ENCODE measurements at regions not wholly inside any gene's neighbourhood (a gene's known extent, or its start where the extent isn't known, plus 50 kb on each side); places are given as distances from the start of the nearest gene placed in this dataset.
"Not testable (repeated sequence)": the region's sequence is repeated elsewhere in the genome, so short reads cannot be mapped to it uniquely, and the experiment has no call there.

DNA sequence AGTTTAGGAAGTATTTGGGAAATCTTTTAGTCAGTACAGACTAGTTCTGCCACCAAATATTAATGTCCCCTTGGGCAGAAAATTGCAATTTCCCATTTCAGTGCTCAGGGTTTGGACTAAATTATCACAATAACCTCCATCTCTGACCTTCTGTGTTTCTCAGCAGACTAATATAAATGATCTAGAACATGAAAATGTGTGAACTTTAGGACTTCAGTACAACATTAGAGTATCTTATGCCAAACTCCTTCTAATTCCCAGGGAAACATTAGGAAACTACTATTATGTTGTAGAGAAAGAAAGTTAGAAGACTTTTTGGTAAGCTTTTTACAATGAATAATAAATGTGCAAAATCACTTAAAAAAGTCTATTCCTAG, 1087.6 kb upstream of the CITED2 start:
- TF ChIP-seq POLR2A (IDR thresholded peaks at IDR 0.05), result no peak
- TF ChIP-seq, protein P1, sequence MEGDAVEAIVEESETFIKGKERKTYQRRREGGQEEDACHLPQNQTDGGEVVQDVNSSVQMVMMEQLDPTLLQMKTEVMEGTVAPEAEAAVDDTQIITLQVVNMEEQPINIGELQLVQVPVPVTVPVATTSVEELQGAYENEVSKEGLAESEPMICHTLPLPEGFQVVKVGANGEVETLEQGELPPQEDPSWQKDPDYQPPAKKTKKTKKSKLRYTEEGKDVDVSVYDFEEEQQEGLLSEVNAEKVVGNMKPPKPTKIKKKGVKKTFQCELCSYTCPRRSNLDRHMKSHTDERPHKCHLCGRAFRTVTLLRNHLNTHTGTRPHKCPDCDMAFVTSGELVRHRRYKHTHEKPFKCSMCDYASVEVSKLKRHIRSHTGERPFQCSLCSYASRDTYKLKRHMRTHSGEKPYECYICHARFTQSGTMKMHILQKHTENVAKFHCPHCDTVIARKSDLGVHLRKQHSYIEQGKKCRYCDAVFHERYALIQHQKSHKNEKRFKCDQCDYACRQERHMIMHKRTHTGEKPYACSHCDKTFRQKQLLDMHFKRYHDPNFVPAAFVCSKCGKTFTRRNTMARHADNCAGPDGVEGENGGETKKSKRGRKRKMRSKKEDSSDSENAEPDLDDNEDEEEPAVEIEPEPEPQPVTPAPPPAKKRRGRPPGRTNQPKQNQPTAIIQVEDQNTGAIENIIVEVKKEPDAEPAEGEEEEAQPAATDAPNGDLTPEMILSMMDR (IDR thresholded peaks at IDR 0.05 in 4 of 5, conservative IDR thresholded peaks at IDR 0.05 in 1 of 5), result no peak
- DNase-seq (no peak), ATAC-seq (no peak)
- intact Hi-C loops (cut with DNase I; ENCODE audit: low total_unique reads), result no loop called here
- Histone ChIP-seq H3K27me3 (no peaks in the 10 kb centered on the region), H3K36me3 (no peaks in the 10 kb centered on the region), H3K4me3 (no peak overlapping the region), H3K4me1 (peaks cover 6 to 19% of the 10 kb centered on the region in 2 donors), H3K9me3 (no peaks in the 10 kb centered on the region), H3K27ac (peak overlapping the region; percentile 58 to 82 (median 72))
- in situ Hi-C loops (cut with MboI; ENCODE audit: low sequenced_read_pairs in 4 of 4), result no loop called here

DNA sequence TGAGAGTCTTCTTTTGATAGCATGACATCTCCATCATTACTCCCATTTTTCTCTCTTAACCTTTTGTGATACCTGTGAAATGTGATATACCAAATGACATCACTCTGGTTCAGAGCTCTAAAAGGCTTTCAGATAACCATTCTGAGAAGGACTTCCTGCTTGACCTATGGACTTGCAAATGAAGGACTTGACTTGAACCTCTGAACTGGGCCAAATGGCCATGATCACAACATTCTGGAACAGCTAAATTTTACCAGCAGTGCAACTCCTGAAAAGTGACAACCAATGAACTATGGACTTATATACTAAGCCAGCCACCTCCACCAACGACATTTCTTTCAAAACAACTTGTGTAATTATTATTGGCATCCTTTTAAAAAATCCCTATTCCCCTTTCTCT, 1085.8 kb upstream of the CITED2 start:
- Histone ChIP-seq H3K27ac (no peak overlapping the region), H3K36me3 (no peaks in the 10 kb centered on the region), H3K4me1 (peaks cover 6 to 19% of the 10 kb centered on the region in 2 donors), H3K27me3 (no peaks in the 10 kb centered on the region), H3K4me3 (no peak overlapping the region), H3K9me3 (no peaks in the 10 kb centered on the region)
- TF ChIP-seq, protein P1 (IDR thresholded peaks at IDR 0.05 in 4 of 5, conservative IDR thresholded peaks at IDR 0.05 in 1 of 5), result no peak
- TF ChIP-seq POLR2A (IDR thresholded peaks at IDR 0.05), result no peak
- ATAC-seq (no peak), DNase-seq (no peak)
- intact Hi-C loops (cut with DNase I; ENCODE audit: low total_unique reads), result no loop called here
- in situ Hi-C loops (cut with MboI; ENCODE audit: low sequenced_read_pairs in 4 of 4), result no loop called here

DNA sequence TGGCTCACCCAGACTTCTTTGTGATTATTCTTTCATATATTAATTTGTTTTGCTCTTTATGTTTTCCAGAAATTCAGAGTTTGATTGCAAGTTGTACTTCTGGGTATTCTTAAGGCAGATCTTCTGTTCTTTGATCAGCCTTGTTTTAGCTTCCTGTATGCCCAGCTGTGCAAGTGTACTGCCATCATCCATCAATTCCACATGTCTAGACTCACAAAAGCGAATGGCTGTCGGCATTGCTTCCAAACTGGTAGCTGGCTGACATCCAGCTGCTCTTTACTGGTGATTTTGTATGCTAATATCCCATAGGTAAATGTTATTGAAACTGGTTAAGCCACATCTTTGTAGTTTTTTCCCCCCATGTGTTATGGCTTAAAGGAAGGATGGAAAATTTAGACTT, 1084.8 kb upstream of the CITED2 start:
- Histone ChIP-seq H3K4me3 (no peak overlapping the region), H3K9me3 (no peaks in the 10 kb centered on the region), H3K4me1 (peaks cover 6 to 19% of the 10 kb centered on the region in 2 donors), H3K27ac (no peak overlapping the region), H3K36me3 (no peaks in the 10 kb centered on the region), H3K27me3 (no peaks in the 10 kb centered on the region)
- DNase-seq (no peak), ATAC-seq (no peak)
- intact Hi-C loops (cut with DNase I; ENCODE audit: low total_unique reads) (no loop called here), in situ Hi-C loops (cut with MboI; ENCODE audit: low sequenced_read_pairs in 4 of 4) (no loop called here)
- TF ChIP-seq, protein P1 (IDR thresholded peaks at IDR 0.05 in 4 of 5, conservative IDR thresholded peaks at IDR 0.05 in 1 of 5), result no peak
- no peak for TF ChIP-seq POLR2A (IDR thresholded peaks at IDR 0.05)

DNA sequence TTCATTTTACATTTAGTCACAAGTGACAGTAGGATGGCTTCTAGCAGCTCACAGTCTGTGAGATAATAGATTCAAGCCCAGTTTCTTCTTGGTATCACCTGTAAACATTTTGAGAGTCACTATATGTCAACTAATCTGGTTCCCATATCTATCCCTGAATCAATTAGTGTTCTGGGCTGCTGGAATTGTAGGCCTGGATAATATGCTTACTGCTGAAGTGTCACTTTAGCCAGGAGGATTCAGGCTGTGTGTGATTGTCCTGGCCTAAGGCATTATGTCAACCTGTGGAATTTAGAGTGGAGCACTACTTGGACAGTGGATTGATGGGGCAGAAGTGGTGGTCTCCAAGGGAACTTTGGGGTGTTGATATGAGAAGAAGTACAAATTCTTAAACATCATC, 1071.8 kb upstream of the CITED2 start:
- H3K27me3 ChIP-seq, result no peaks in the 10 kb centered on the region
- no peak overlapping the region for H3K27ac ChIP-seq
- no peaks in the 10 kb centered on the region for H3K36me3 ChIP-seq
- H3K4me3 ChIP-seq, result no peak overlapping the region
- intact Hi-C loops (cut with DNase I; ENCODE audit: low total_unique reads) (loop anchor here (10.0 kb wide), 1 partner anchor 1221 kb away; no protein-coding TSS in a partner anchor), in situ Hi-C loops (cut with MboI; ENCODE audit: low sequenced_read_pairs in 4 of 4) (loop anchor here (10.0 to 25.0 kb wide), 3 partner anchors 584 to 1084 kb away; partner anchors contain the start of gene CITED2 (in 2 of the 4))
- no peaks in the 10 kb centered on the region for H3K9me3 ChIP-seq
- TF ChIP-seq, protein P1 (IDR thresholded peaks at IDR 0.05 in 4 of 5, conservative IDR thresholded peaks at IDR 0.05 in 1 of 5), result no peak
- TF ChIP-seq POLR2A (IDR thresholded peaks at IDR 0.05), result no peak
- peaks cover 3 to 7% of the 10 kb centered on the region in 2 donors for H3K4me1 ChIP-seq
- no peak for DNase-seq
- no peak for ATAC-seq

DNA sequence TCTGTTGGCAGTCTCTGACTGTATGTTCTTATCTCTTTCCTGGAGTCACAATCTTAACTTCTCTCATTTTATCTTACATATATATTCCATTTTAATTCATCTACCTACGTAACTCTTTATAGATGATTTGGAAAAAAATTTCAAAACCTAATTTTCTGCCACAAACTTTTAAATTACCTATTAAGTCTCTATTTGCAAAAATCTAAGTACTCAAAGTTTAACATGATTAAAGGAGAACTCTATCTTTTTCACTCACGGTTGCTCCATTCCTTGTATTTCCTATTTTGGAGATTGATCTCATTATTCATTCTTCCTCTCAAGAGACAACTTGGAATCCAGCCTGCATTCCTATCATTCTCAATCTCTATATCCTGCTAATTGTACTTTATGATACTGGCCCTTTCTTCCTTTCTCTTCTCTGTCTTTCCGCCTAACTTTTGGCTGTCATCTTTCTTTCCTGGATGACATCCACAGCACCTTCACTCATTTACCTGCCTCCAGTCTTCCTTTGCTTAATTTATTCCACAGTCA, 1071.1 kb upstream of the CITED2 start:
- Histone ChIP-seq H3K9me3 (no peaks in the 10 kb centered on the region), H3K4me3 (no peak overlapping the region), H3K4me1 (peaks cover 9 to 14% of the 10 kb centered on the region in 2 donors), H3K36me3 (no peaks in the 10 kb centered on the region), H3K27ac (no peak overlapping the region), H3K27me3 (no peaks in the 10 kb centered on the region)
- TF ChIP-seq POLR2A (IDR thresholded peaks at IDR 0.05), result no peak
- TF ChIP-seq, protein P1 (IDR thresholded peaks at IDR 0.05 in 4 of 5, conservative IDR thresholded peaks at IDR 0.05 in 1 of 5), result no peak
- in situ Hi-C loops (cut with MboI; ENCODE audit: low sequenced_read_pairs in 4 of 4) (loop anchor here (10.0 to 25.0 kb wide), 3 partner anchors 583 to 1083 kb away; partner anchors contain the start of gene CITED2 (in 2 of the 4)), intact Hi-C loops (cut with DNase I; ENCODE audit: low total_unique reads) (loop anchor here (10.0 kb wide), 1 partner anchor 1221 kb away; no protein-coding TSS in a partner anchor)
- DNase-seq (no peak), ATAC-seq (no peak)

DNA sequence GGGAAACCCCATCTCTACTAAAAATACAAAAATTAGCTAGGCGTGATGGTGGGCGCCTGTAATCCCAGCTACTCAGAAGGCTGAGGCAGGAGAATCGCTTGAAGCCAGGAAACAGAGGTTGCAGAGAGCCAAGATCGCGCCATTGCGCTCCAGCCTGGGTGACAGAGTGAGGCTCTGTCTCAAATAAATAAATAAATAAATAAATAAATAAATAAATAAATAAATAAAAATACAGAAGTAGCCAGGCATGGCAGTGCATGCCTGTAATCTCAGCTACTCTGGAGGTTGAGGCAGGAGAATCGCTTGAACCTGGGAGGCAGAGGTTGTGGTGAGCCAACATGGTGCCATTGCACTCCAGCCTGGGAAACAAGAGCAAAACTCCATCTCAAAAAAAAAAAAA, 1068.7 kb upstream of the CITED2 start:
- H3K36me3 ChIP-seq, ATAC-seq, DNase-seq, H3K27ac ChIP-seq, H3K27me3 ChIP-seq, H3K9me3 ChIP-seq, H3K4me3 ChIP-seq: not testable (repeated sequence)
- intact Hi-C loops (cut with DNase I; ENCODE audit: low total_unique reads), result loop anchor here (10.0 kb wide), 1 partner anchor 1218 kb away; no protein-coding TSS in a partner anchor
- peaks cover 23 to 25% of the 10 kb centered on the region in 2 donors for H3K4me1 ChIP-seq
- in situ Hi-C loops (cut with MboI; ENCODE audit: low sequenced_read_pairs in 4 of 4), result loop anchor here (10.0 to 25.0 kb wide), 3 partner anchors 581 to 1081 kb away; partner anchors contain the start of gene CITED2 (in 2 of the 4)
